Sigmoid colon (tissue), 6 donors: ENCODE measurements at regions not wholly inside any gene's neighbourhood (a gene's known extent, or its start where the extent isn't known, plus 50 kb on each side); places are given as distances from the start of the nearest gene placed in this dataset.

ENCODE experiments used
- DNase-seq: peaks from one replicate; pipeline ENCODE4 v3.0.0-alpha.2; 2019
- H3K27ac ChIP-seq, 4 donors: fragments of 200-600 bp; sonication (generic); one replicate each; pipeline ENCODE4 v1.5.1; 2016 to 2019; ENCODE audit warnings: mild to moderate bottlenecking in 1 of 4
- H3K27me3 ChIP-seq, 3 donors: fragments of 200-600 bp; sonication (generic); one replicate each; pipeline ENCODE4 v1.5.1; 2019; ENCODE audit warnings: mild to moderate bottlenecking in 1 of 3
- H3K36me3 ChIP-seq, 4 donors: fragments of 200-600 bp; sonication (generic); one replicate each; pipeline ENCODE4 v1.5.1; 2016 to 2019
- H3K4me1 ChIP-seq, 4 donors: fragments of 200-600 bp; sonication (generic); one replicate each; pipeline ENCODE4 v1.5.1; 2017 to 2019
- H3K4me3 ChIP-seq, 4 donors: fragments of 200-600 bp; sonication (generic); one replicate each; pipeline ENCODE4 v1.5.1; 2017 to 2019; ENCODE audit warnings: mild to moderate bottlenecking in 2 of 4, moderate library complexity in 1 of 4
- H3K9me3 ChIP-seq, 4 donors: fragments of 200-600 bp in 3 of 4; sonication (generic) in 3 of 4; one replicate each; pipeline versions ENCODE4 v1.5.1 to v1.6.1; 2013 to 2019
- EP300 ChIP-seq, 4 donors: sonication (generic); formaldehyde crosslinking; IDR thresholded peaks; one replicate each; pipeline ENCODE4 v1.6.1; 2017; ENCODE audit warnings: antibody characterized with exemption in 4 of 4
- POLR2A ChIP-seq, 2 donors: fragments of 450-650 bp; IDR thresholded peaks; one replicate each; pipeline ENCODE4 v1.6.1; 2016; ENCODE audit warnings: antibody characterized with exemption in 2 of 2, mild to moderate bottlenecking in 2 of 2, moderate library complexity in 2 of 2
- POLR2AphosphoS5 ChIP-seq, 4 donors: sonication (generic); formaldehyde crosslinking; IDR thresholded peaks; one replicate each; pipeline ENCODE4 v1.6.1; 2017; ENCODE audit warnings: antibody characterized with exemption in 4 of 4
- WGBS, 2 donors: extraction: QIAGEN DNeasy Blood & Tissue Kit; methylation state at CpG; one replicate each; pipeline ENCODE4 v1.1.7; 2013; 5-methylcytosine and 5-hydroxymethylcytosine counted together
- intact Hi-C: fragments of 100-400 bp; cut with DNase I; formaldehyde crosslinking; loops from one replicate; pipeline ENCODE4 v1.15.1; 2023
- TF ChIP-seq, protein P1 (sequence below), 4 experiments: fragments of 450-650 bp in 3 of 4; fragments of 200-600 bp in 1 of 4; IDR thresholded peaks; one replicate each; pipeline ENCODE4 v1.5.1; 2016 to 2019; ENCODE audit warnings: antibody characterized with exemption in 4 of 4, mild to moderate bottlenecking in 3 of 4, moderate library complexity in 2 of 4
- donor health status: healthy with polysubstance abuse.
- donor health status: healthy.

DNA sequence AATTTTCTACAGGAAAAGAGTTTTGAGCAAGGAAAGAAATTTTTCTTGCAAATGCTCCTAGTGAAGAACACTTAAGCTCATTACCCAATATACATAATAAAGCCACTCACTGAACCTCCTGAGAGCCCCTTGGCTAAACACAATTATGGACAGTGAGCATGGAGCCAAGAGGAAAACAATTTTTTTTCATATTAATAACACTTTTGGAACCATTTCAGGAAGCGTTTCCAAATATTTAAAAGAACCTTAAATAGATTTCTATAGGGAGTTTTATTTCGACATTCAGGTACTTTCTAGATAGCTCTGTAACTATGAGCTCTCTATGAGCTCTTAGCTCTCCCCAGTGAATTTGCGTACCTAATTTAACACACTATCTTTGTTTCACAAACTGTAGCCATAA is 581.1 kb downstream of the ZNF385D start:
- H3K36me3 ChIP-seq = no peaks in the 10 kb centered on the region
- H3K4me1 ChIP-seq = no peaks in the 10 kb centered on the region
- no peaks in the 10 kb centered on the region for H3K27me3 ChIP-seq
- H3K27ac ChIP-seq = no peak overlapping the region
- intact Hi-C loops = no loop called here
- no peaks in the 10 kb centered on the region for H3K9me3 ChIP-seq
- no peak for DNase-seq
- TF ChIP-seq, protein P1, sequence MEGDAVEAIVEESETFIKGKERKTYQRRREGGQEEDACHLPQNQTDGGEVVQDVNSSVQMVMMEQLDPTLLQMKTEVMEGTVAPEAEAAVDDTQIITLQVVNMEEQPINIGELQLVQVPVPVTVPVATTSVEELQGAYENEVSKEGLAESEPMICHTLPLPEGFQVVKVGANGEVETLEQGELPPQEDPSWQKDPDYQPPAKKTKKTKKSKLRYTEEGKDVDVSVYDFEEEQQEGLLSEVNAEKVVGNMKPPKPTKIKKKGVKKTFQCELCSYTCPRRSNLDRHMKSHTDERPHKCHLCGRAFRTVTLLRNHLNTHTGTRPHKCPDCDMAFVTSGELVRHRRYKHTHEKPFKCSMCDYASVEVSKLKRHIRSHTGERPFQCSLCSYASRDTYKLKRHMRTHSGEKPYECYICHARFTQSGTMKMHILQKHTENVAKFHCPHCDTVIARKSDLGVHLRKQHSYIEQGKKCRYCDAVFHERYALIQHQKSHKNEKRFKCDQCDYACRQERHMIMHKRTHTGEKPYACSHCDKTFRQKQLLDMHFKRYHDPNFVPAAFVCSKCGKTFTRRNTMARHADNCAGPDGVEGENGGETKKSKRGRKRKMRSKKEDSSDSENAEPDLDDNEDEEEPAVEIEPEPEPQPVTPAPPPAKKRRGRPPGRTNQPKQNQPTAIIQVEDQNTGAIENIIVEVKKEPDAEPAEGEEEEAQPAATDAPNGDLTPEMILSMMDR (IDR thresholded peaks at IDR 0.05) = no peak
- TF ChIP-seq EP300 (IDR thresholded peaks at IDR 0.05) = no peak
- no peak for TF ChIP-seq POLR2A (IDR thresholded peaks at IDR 0.05)
- TF ChIP-seq POLR2AphosphoS5 (IDR thresholded peaks at IDR 0.05) = no peak
- 77 to 83% methylated on average over 3 of the region's 3 CpGs for WGBS, 2 donors
- H3K4me3 ChIP-seq = no peak overlapping the region

DNA sequence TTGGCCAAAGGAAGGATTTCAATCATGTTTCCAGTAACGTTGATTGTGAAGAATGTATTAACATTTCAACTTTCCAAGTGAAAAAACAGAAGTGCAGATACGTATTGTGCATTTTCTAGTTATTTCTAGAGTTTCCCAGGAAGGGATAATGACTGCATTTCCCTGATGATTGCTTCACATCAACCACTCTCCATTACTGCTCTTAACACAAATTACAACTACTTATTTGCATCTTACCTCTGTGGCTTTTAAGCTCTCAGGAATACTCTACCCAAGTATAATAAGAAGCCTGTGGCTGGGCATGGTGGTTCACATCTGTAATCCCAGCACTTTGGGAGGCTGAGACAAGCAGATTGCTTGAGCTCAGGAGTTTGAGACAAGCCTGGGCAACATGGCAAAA is 582.5 kb downstream of the ZNF385D start:
- Histone ChIP-seq H3K27me3 (no peaks in the 10 kb centered on the region), H3K36me3 (no peaks in the 10 kb centered on the region), H3K9me3 (no peaks in the 10 kb centered on the region), H3K4me1 (no peaks in the 10 kb centered on the region), H3K4me3 (no peak overlapping the region), H3K27ac (no peak overlapping the region)
- no peak for DNase-seq
- intact Hi-C loops = no loop called here
- WGBS, 2 donors = 69 to 78% methylated on average over 2 of the region's 2 CpGs
- TF ChIP-seq POLR2AphosphoS5 (IDR thresholded peaks at IDR 0.05) = no peak
- TF ChIP-seq, protein P1 (IDR thresholded peaks at IDR 0.05) = no peak
- no peak for TF ChIP-seq POLR2A (IDR thresholded peaks at IDR 0.05)
- TF ChIP-seq EP300 (IDR thresholded peaks at IDR 0.05) = no peak

DNA sequence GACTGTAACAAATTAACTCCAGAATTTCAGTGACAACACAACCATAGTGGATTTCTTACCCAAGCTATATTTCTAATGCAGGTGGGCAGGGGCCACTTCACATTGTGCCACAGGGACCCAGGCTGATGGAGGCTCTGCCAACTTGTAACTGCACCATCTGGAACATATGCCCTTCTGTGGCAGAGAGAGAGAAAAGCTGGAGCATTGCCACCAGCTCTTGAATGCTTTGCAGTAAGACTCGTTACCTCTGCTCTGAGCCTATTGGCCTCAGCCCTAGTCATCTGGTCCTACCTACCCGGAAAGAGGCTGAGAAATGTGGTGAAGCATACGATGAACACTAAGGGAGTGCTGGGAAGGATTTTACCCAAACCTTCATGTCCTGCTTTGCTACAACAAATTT is 587.1 kb downstream of the ZNF385D start:
- whole genome bisulfite sequencing, 2 donors = 79 to 81% methylated on average over 3 of the region's 3 CpGs
- H3K36me3 ChIP-seq = no peaks in the 10 kb centered on the region
- DNase-seq = no peak
- H3K9me3 ChIP-seq = peaks cover 0 to 3% (median 0%) of the 10 kb centered on the region in 4 donors
- H3K27ac ChIP-seq = no peak overlapping the region
- H3K27me3 ChIP-seq = no peaks in the 10 kb centered on the region
- TF ChIP-seq, protein P1 (IDR thresholded peaks at IDR 0.05) = no peak
- TF ChIP-seq POLR2A (IDR thresholded peaks at IDR 0.05) = no peak
- TF ChIP-seq POLR2AphosphoS5 (IDR thresholded peaks at IDR 0.05) = no peak
- TF ChIP-seq EP300 (IDR thresholded peaks at IDR 0.05) = no peak
- intact Hi-C loops = no loop called here
- peaks cover 0 to 6% (median 5%) of the 10 kb centered on the region in 4 donors for H3K4me1 ChIP-seq
- H3K4me3 ChIP-seq = no peak overlapping the region

DNA sequence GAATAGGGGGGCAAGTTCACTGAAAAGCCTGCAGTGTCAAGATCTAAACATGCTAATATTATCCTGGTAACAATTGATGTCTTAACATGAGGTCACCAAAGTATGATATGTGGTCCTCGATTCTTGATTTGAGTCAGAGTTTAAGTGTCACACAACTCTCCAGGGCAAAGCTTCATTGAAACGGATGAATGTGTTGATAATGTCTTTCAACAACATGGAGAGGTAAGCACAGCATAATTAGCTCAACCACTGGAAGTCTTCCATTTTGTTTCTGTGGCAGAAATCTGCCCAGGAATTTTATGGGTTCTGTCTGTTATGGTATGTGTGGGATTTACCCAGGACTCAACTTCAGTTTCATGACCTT is 591.5 kb downstream of the ZNF385D start:
- TF ChIP-seq POLR2A (IDR thresholded peaks at IDR 0.05) (no peak), POLR2AphosphoS5 (IDR thresholded peaks at IDR 0.05) (no peak), EP300 (IDR thresholded peaks at IDR 0.05) (no peak)
- TF ChIP-seq, protein P1 (IDR thresholded peaks at IDR 0.05) = no peak
- Histone ChIP-seq H3K27me3 (no peaks in the 10 kb centered on the region), H3K27ac (no peak overlapping the region), H3K36me3 (no peaks in the 10 kb centered on the region), H3K4me1 (peaks cover 0 to 12% (median 10%) of the 10 kb centered on the region in 4 donors), H3K4me3 (no peak overlapping the region), H3K9me3 (peaks cover 0 to 3% (median 0%) of the 10 kb centered on the region in 4 donors)
- intact Hi-C loops = no loop called here
- 72 to 73% methylated on average over 2 of the region's 2 CpGs for WGBS, 2 donors
- no peak for DNase-seq

DNA sequence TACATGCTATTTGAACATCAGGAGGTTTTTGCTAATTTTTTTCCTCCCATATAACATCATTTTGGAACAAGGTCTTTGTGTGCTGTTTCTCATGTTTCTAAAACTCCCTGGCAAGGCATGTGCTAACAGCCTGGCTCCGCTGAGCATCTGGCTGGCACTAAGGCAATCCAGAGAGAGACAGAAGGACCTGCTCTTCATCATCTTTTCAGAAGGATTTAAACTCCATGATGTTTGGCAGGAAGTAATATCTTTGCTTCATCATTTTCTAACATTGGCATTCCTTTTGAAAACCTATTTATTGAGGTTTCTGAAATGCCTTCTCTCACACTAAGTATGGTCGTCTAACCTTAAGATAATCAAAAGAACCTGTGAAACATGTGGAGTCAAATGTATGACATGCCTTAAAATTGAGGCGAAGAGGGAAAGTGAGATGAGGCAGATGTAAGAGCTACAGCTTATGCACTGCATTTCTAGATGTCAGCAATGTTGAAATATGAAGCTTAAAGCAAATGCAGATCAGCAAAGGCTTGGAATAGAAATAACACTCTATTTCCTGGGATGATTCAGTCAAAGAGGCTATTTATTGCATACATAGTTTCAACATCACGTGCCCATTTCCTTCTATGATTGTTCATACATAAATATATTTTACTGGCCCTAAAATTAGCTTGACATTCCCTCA is 592.0 kb downstream of the ZNF385D start:
- Histone ChIP-seq H3K4me1 (peaks cover 0 to 12% (median 10%) of the 10 kb centered on the region in 4 donors), H3K9me3 (peaks cover 0 to 3% (median 0%) of the 10 kb centered on the region in 4 donors), H3K27me3 (no peaks in the 10 kb centered on the region), H3K27ac (no peak overlapping the region), H3K36me3 (no peaks in the 10 kb centered on the region), H3K4me3 (no peak overlapping the region)
- TF ChIP-seq EP300 (IDR thresholded peaks at IDR 0.05) = no peak
- TF ChIP-seq POLR2AphosphoS5 (IDR thresholded peaks at IDR 0.05) = peak in 1 of 4 donors; percentile 22
- WGBS, 2 donors = 70 to 72% methylated on average over 4 of the region's 4 CpGs
- intact Hi-C loops = no loop called here
- no peak for DNase-seq
